Muscle of leg (tissue), 3 donors: ENCODE measurements at regions not wholly inside any gene's neighbourhood (a gene's known extent, or its start where the extent isn't known, plus 50 kb on each side); places are given as distances from the start of the nearest gene placed in this dataset.
"Not testable (repeated sequence)": the region's sequence is repeated elsewhere in the genome, so short reads cannot be mapped to it uniquely, and the experiment has no call there.

Source experiments
- DNase-seq: peaks from one replicate; pipeline ENCODE4 v3.0.0; 2013
- H3K27ac ChIP-seq: one replicate; pipeline ENCODE4 v1.5.1; 2013; ENCODE audit warnings: mild to moderate bottlenecking, low read length, control low read depth
- H3K27me3 ChIP-seq: one replicate; pipeline ENCODE4 v1.6.1; 2013; ENCODE audit warnings: low read length; ENCODE audit not compliant: control insufficient read depth, insufficient read depth
- H3K36me3 ChIP-seq: one replicate; pipeline ENCODE4 v1.6.1; 2013; ENCODE audit warnings: low read length; ENCODE audit not compliant: control insufficient read depth, insufficient read depth
- H3K4me1 ChIP-seq: one replicate; pipeline ENCODE4 v1.6.1; 2013; ENCODE audit warnings: low read length; ENCODE audit not compliant: control insufficient read depth, insufficient read depth
- H3K4me3 ChIP-seq: one replicate; pipeline ENCODE4 v1.5.1; 2013; ENCODE audit warnings: low read length, control low read depth
- H3K9me3 ChIP-seq: replicated peaks from 2 replicates; pipeline ENCODE4 v1.6.1; 2013; ENCODE audit warnings: low read depth, low read length; ENCODE audit not compliant: control insufficient read depth
- WGBS: methylation state at CpG from one replicate; pipeline ENCODE4 v1.1.5; 2013; ENCODE audit warnings: missing lambda C conversion rate; ENCODE audit not compliant: insufficient coverage; 5-methylcytosine and 5-hydroxymethylcytosine counted together

DNA sequence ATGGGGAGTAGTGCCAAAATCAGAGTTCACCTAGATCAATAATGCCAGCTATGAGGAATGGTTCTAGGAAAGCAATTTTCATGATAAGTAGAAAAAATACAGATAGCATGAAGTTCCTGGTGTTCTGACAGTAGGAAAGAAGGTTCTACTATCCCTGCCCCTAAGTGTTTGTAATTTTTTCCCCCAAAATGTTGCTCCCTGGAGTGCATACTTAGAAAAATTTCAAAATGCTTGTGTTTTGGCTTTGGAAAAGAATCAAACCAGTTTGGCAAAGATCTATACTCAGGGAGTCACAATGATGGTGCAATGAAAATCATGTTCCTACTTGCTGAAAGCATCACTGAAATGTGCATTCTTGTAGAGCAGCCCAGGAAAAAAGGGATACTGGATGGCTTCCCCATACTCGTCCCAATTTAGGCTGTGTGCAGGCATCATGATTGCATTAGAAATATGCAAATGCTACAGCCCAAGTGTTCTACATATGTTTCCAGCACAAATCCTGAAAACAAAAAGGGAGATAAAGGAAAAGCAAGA is 74.7 kb downstream of the LPAR4 start:
- Histone ChIP-seq H3K27me3 (no peaks in the 10 kb centered on the region), H3K4me3 (no peak overlapping the region), H3K27ac (no peak overlapping the region), H3K4me1 (no peaks in the 10 kb centered on the region), H3K36me3 (no peaks in the 10 kb centered on the region), H3K9me3 (no peaks in the 10 kb centered on the region)
- WGBS, result no CpG with 5 or more reads among the region's 1 CpG
- peak; percentile 28 for DNase-seq

DNA sequence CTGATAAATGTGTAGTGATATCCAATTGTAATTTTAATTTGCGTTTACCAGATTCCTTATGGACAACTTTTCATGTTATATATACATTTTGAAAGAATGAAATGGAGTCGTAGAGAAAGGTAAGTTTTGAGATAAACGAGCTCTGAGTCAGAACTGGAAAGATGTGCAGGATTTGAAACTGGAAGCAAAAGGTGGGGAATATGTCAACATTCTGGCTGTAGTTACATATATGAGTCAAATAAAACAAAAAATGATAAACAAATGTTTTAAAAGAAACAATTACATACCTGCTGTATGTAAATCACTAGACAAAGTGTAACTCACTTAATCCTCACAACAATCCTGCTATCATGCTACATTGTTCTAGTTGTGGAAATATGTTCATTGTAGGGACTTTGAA is 84.0 kb downstream of the LPAR4 start:
- Histone ChIP-seq H3K36me3 (no peaks in the 10 kb centered on the region), H3K4me1 (no peaks in the 10 kb centered on the region), H3K27ac (no peak overlapping the region), H3K4me3 (no peak overlapping the region), H3K9me3 (no peaks in the 10 kb centered on the region), H3K27me3 (no peaks in the 10 kb centered on the region)
- no peak for DNase-seq
- no CpG with 5 or more reads among the region's 3 CpGs for WGBS

DNA sequence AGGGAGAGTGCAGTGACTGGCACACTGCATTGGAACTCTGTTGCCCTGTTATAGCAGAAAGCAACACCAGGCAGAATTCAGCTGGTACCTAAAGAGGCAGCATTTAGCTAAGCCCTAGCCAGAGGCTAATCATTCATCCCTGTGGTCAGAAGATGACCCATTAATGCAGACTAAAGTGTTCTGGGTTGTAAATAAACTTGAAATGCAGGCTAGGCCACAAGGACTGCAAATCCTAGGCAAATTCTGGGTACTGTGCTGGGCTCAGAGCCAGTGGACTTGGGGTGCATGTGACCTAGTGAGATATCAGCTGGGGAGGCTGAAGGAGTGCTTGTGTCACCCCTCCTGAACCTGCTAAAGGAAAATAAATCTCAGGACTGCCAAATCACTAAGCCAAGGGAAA is 91.2 kb downstream of the LPAR4 start:
- no peak overlapping the region for H3K4me3 ChIP-seq
- no peak for DNase-seq

DNA sequence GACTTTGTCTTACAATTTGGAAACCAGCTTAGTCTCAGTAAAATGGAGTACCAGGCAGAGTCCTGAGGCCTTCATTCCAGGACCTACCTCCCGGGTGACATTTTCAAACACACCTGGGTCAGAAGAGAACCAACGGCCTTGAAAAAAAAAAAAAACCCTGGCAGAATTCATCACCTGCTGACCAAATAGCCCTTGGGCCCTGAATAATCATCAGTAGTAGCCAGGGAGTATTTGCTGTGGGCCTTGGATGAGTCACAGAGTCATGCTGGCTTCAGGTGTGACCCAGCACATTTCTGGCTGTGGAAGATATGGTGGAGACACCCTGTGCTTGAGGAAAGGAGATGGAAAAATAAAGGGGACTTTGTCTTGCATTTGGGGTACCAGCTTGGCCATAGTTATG is 92.2 kb downstream of the LPAR4 start:
- Histone ChIP-seq H3K9me3 (no peaks in the 10 kb centered on the region), H3K27ac (no peak overlapping the region), H3K4me1 (no peaks in the 10 kb centered on the region), H3K4me3 (no peak overlapping the region), H3K36me3 (no peaks in the 10 kb centered on the region), H3K27me3 (no peaks in the 10 kb centered on the region)
- no peak for DNase-seq
- no CpG with 5 or more reads among the region's 2 CpGs for WGBS

More for the DNA sequence above, 91.2 kb downstream of the LPAR4 start:
- Histone ChIP-seq H3K27me3 (no peaks in the 10 kb centered on the region), H3K4me1 (no peaks in the 10 kb centered on the region), H3K9me3 (no peaks in the 10 kb centered on the region), H3K36me3 (no peaks in the 10 kb centered on the region), H3K27ac (no peak overlapping the region)

DNA sequence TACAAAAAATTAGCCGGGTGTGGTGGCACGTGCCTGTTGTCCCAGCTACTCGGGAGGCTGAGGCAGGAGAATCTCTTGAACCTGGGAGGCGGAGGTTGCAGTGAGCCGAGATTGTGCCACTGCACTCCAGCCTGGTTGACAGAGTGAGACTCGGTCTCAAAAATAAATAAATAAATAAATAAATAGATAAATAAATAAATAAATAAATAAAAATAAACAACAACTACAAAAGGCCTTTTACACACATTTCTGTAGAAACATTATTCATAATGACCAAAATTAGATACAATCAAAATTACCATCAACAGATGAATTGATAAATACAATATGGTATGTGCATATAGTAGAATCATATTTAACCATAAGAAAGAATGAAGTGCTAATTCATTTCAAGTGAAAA is 96.7 kb downstream of the LPAR4 start:
- DNase-seq, H3K4me3 ChIP-seq, H3K27ac ChIP-seq, H3K9me3 ChIP-seq, H3K4me1 ChIP-seq, H3K36me3 ChIP-seq, H3K27me3 ChIP-seq: not testable (repeated sequence)
- 96% methylated on average over 3 of the region's 6 CpGs for WGBS

DNA sequence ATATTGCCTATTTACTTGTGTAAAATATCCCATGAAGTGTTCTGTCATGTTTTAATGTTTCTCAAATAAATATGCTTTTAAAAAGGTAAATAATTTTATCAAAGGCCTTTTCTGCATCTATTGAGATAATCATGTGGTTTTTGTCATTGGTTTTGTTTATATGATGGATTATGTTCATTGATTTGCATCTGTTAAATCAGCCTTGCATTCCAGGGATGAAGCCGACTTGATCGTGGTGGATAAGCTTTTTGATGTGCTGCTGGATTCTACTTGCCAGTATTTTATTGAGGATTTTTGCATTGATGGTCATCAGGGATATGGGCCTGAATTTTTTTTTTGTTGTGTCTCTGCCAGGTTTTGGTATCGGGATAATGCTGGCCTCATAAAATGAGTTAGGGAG is 63.9 kb upstream of the P2RY10 start:
- H3K9me3 ChIP-seq, result not testable (repeated sequence)
- WGBS, result 38% methylated on average over 3 of the region's 3 CpGs
- peak; percentile 24 for DNase-seq

DNA sequence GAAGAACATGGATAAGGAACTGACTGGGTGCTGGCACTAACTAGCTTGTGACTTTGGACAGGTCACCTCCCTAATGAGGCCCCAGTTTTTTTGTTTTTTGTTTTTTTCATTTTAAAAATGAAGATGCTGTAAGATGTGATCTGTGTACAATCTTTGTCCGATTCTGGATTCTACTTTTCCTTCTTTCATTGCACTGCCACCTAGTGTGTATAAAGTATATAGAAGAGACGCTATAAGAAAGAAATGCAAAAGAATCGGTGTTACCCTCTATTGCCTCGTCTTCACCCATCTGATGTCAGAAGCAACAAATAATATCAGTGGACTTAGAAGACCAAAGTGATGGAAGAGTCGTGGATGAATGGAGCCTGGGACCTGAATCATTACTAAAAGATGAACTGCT is 58.6 kb upstream of the P2RY10 start:
- peak; percentile 54 for DNase-seq
- H3K4me1 ChIP-seq, result no peaks in the 10 kb centered on the region
- no peak overlapping the region for H3K27ac ChIP-seq
- H3K36me3 ChIP-seq, result no peaks in the 10 kb centered on the region
- no peaks in the 10 kb centered on the region for H3K27me3 ChIP-seq
- no peak overlapping the region for H3K4me3 ChIP-seq
- no CpG with 5 or more reads among the region's 5 CpGs for WGBS
- H3K9me3 ChIP-seq, result no peaks in the 10 kb centered on the region

More for the DNA sequence above, 63.9 kb upstream of the P2RY10 start:
- not testable (repeated sequence) for H3K4me3 ChIP-seq, H3K27me3 ChIP-seq, H3K4me1 ChIP-seq, H3K36me3 ChIP-seq, H3K27ac ChIP-seq
